ENCODE measurements at regions not wholly inside any gene's neighbourhood (a gene's known extent, or its start where the extent isn't known, plus 50 kb on each side); places are given as distances from the start of the nearest gene placed in this dataset.

DNA sequence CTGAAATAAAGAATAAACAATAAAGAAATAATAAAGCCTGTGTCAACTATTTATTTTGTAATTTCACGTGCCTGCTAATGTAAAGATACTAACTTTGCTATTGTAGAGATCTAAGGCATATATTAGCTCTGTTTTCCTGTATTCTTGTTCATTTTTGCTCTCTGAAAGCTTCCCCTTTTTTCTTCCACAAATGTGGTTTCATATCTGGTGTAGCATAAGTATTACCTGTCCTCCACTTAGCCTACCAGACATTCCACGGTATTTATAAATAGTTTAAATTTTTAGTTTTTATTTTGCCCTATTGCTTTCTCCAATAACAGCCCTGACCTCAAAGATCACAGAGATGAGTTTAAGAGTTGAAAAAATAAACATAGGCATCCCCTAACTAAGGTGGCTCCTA lies 92.6 kb upstream of the ATP2B1 start:
- Mint-ChIP-seq H3K4me1 (ENCODE audit: low read depth) (no peaks in the 10 kb centered on the region), H3K27me3 (ENCODE audit: low read depth) (no peaks in the 10 kb centered on the region), H3K27ac (no peak overlapping the region), H3K9me3 (no peaks in the 10 kb centered on the region), H3K4me3 (no peak overlapping the region), H3K36me3 (ENCODE audit: low read depth) (no peaks in the 10 kb centered on the region)

DNA sequence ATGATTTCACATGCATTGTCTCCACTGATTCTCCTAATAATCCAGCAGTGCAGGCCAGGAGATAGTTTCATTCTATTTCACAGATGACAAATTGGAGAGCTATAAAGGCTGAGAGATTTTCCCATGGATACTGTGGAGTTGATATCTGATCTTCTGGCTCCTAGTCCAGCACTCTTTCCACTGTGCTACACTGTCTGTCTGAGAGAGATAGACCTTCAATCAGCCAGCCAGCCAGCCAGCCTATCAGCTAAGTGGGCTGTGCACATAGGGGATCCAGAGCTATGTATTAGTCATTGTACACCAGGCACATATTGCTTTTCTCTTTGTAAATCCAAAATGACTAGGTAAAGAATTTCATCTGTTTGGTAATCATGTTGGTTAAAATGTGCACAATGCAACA lies 91.8 kb upstream of the ATP2B1 start:
- Mint-ChIP-seq H3K9me3 (no peaks in the 10 kb centered on the region), H3K27me3 (ENCODE audit: low read depth) (no peaks in the 10 kb centered on the region), H3K4me3 (no peak overlapping the region), H3K4me1 (ENCODE audit: low read depth) (no peaks in the 10 kb centered on the region), H3K27ac (no peak overlapping the region), H3K36me3 (ENCODE audit: low read depth) (no peaks in the 10 kb centered on the region)

- Mint-ChIP-seq H3K27me3 (ENCODE audit: low read depth) (no peaks in the 10 kb centered on the region), H3K9me3 (no peaks in the 10 kb centered on the region), H3K4me1 (ENCODE audit: low read depth) (no peaks in the 10 kb centered on the region), H3K27ac (no peak overlapping the region), H3K4me3 (no peak overlapping the region), H3K36me3 (ENCODE audit: low read depth) (no peaks in the 10 kb centered on the region)
Measured at GRCh38 chr12:89799316-89799715, 90.7 kb upstream of the ATP2B1 start.

DNA sequence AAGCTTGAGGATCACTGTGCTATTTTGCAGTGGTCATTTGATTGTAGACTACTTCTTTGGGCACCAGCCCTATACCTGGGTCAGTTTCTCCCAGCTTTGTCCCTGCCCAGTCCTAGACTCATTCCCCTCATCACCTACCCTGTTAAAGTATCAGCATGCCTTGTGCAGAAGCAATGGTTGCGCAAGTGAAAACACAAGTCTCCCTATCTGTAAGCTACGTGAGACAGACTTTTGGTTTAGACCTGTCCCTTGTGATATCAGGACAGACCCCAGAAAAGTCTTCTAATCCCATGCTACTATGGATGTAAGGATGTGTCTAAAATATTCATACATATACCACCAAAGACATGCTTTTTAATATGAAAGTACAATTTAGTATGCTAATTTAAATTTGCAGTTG lies 88.8 kb upstream of the ATP2B1 start:
- Mint-ChIP-seq H3K27me3 (ENCODE audit: low read depth) (no peaks in the 10 kb centered on the region), H3K9me3 (no peaks in the 10 kb centered on the region), H3K4me3 (no peak overlapping the region), H3K4me1 (ENCODE audit: low read depth) (no peaks in the 10 kb centered on the region), H3K27ac (no peak overlapping the region), H3K36me3 (ENCODE audit: low read depth) (no peaks in the 10 kb centered on the region)

GRCh38 chr12:89796798-89797382 lies 88.3 kb upstream of the ATP2B1 start:
- H3K9me3 Mint-ChIP-seq = no peaks in the 10 kb centered on the region
- H3K4me1 Mint-ChIP-seq (ENCODE audit: low read depth) = no peaks in the 10 kb centered on the region
- H3K36me3 Mint-ChIP-seq (ENCODE audit: low read depth) = no peaks in the 10 kb centered on the region
- no peaks in the 10 kb centered on the region for H3K27me3 Mint-ChIP-seq (ENCODE audit: low read depth)
- no peak overlapping the region for H3K27ac Mint-ChIP-seq
- no peak overlapping the region for H3K4me3 Mint-ChIP-seq

- no peaks in the 10 kb centered on the region for H3K4me1 Mint-ChIP-seq (ENCODE audit: low read depth)
- no peaks in the 10 kb centered on the region for H3K36me3 Mint-ChIP-seq (ENCODE audit: low read depth)
- H3K4me3 Mint-ChIP-seq = no peak overlapping the region
- no peak overlapping the region for H3K27ac Mint-ChIP-seq
- H3K9me3 Mint-ChIP-seq = peaks cover 2% of the 10 kb centered on the region
- no peaks in the 10 kb centered on the region for H3K27me3 Mint-ChIP-seq (ENCODE audit: low read depth)
Measured at GRCh38 chr12:89793946-89794345, 85.3 kb upstream of the ATP2B1 start.

DNA sequence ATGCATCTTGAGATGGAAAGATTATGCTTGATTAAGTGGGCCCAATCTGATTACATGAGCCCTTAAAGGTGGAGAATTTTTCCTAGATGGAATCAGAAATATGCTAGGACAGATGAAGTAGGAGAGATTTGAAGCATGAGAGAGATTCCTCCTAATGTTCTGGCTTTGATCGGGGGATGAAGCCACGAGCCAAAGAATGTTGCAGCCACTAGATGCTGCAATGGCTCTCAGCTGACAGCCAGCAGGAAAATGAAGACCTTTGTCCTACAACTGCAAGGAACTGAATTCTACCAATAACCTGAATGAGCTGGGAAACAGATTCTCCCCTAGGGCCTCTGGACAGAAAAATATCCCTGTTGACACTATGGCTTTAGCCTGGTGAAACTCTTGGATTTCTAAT lies 82.6 kb upstream of the ATP2B1 start:
- H3K27me3 Mint-ChIP-seq (ENCODE audit: low read depth) = no peaks in the 10 kb centered on the region
- H3K36me3 Mint-ChIP-seq (ENCODE audit: low read depth) = no peaks in the 10 kb centered on the region
- H3K4me3 Mint-ChIP-seq = no peak overlapping the region
- no peak overlapping the region for H3K27ac Mint-ChIP-seq
- H3K4me1 Mint-ChIP-seq (ENCODE audit: low read depth) = no peaks in the 10 kb centered on the region
- peaks cover 18% of the 10 kb centered on the region for H3K9me3 Mint-ChIP-seq

GRCh38 chr12:89789862-89790261 lies 81.2 kb upstream of the ATP2B1 start:
- H3K27ac Mint-ChIP-seq = no peak overlapping the region

DNA sequence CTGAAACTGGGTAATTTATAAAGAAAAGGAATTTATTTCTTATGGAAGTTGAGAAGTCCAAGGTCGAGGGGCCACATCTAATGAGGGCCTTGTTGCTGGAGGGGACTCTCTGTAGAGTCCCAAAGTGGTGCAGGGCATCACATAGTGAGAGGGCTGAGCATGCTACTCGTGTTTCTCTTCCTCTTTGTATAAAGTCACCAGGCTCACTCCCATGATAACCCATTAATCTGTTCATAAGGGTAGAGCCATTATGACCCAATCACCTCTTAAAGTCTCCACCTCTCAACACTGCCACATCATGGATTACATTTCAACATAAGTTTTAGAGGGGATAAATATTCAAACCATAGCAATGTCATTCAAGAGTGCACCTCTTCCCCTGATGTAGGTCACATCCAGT lies 79.1 kb upstream of the ATP2B1 start:
- H3K27me3 Mint-ChIP-seq (ENCODE audit: low read depth) = no peaks in the 10 kb centered on the region
- H3K4me1 Mint-ChIP-seq (ENCODE audit: low read depth) = no peaks in the 10 kb centered on the region
- no peak overlapping the region for H3K27ac Mint-ChIP-seq
- peaks cover 26% of the 10 kb centered on the region for H3K9me3 Mint-ChIP-seq
- peaks cover 4% of the 10 kb centered on the region for H3K36me3 Mint-ChIP-seq (ENCODE audit: low read depth)
- H3K4me3 Mint-ChIP-seq = no peak overlapping the region

More at GRCh38 chr12:89789862-89790261, 81.2 kb upstream of the ATP2B1 start:
- Mint-ChIP-seq H3K9me3 (peaks cover 26% of the 10 kb centered on the region), H3K4me3 (no peak overlapping the region), H3K27me3 (ENCODE audit: low read depth) (no peaks in the 10 kb centered on the region), H3K36me3 (ENCODE audit: low read depth) (peaks cover 4% of the 10 kb centered on the region), H3K4me1 (ENCODE audit: low read depth) (no peaks in the 10 kb centered on the region)

GRCh38 chr12:89786177-89786810 lies 77.7 kb upstream of the ATP2B1 start:
- Mint-ChIP-seq H3K27me3 (ENCODE audit: low read depth) (no peaks in the 10 kb centered on the region), H3K27ac (no peak overlapping the region), H3K36me3 (ENCODE audit: low read depth) (peaks cover 4% of the 10 kb centered on the region), H3K4me3 (no peak overlapping the region), H3K9me3 (peaks cover 26% of the 10 kb centered on the region), H3K4me1 (ENCODE audit: low read depth) (no peaks in the 10 kb centered on the region)

DNA sequence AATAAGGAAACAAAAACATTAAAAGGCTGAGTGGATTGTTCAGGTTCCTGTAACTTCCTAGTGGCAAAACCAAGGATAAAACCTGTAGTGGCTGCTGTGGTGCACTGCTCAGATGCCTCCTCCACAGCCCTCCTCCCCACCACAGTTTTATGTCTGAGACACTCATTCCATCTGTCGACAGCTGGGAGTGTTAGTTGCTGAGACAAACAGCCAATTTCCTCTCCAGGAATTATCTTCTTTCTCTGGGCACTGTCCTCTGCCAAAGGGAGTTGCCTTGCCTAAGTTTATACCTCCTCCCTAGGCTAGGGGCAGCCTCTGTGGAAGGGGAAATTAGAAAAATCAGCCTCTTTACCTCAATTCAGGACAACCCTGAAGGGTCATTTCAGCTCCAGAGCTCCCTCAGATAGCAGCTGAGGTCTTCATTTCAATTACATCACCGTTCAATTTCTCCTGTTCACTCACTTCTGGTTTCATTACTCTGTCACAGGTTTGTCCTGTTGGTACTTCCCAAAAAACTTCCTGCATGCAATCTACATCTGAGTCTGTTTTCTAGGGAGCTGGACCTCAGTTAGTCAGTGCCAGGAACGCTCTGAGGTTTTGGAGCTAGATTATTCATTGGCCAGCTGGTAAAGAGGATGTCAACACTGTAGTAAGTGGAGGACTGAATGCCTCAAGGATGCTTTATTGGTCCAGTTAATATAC lies 74.9 kb upstream of the ATP2B1 start:
- no peak overlapping the region for H3K4me3 Mint-ChIP-seq
- H3K36me3 Mint-ChIP-seq (ENCODE audit: low read depth) = peaks cover 4% of the 10 kb centered on the region
- H3K4me1 Mint-ChIP-seq (ENCODE audit: low read depth) = no peaks in the 10 kb centered on the region
- no peak overlapping the region for H3K27ac Mint-ChIP-seq
- no peaks in the 10 kb centered on the region for H3K27me3 Mint-ChIP-seq (ENCODE audit: low read depth)
- peaks cover 21% of the 10 kb centered on the region for H3K9me3 Mint-ChIP-seq

DNA sequence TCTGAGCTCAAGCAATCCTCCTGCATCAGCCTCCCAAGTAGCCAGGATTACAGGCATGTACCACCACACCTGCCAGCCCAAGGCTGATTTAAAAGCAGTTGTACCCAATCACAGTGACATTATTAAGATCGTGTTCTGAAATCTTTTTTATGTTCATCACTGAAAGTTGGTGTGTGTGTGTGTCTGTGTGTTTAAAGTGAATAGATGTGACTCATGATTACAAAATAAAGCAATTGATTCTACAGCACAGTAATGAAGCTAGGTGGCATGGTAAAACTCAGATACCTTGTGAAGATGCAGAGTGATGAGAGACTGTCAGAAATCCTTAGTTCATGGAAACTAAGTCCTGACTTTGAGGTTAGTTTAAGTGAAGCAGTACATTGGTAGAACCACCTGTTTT lies 74.2 kb upstream of the ATP2B1 start:
- Mint-ChIP-seq H3K27ac (no peak overlapping the region), H3K36me3 (ENCODE audit: low read depth) (peaks cover 4% of the 10 kb centered on the region), H3K4me1 (ENCODE audit: low read depth) (no peaks in the 10 kb centered on the region), H3K27me3 (ENCODE audit: low read depth) (no peaks in the 10 kb centered on the region), H3K9me3 (peaks cover 21% of the 10 kb centered on the region), H3K4me3 (no peak overlapping the region)

GRCh38 chr12:89781946-89782550 lies 73.4 kb upstream of the ATP2B1 start:
- Mint-ChIP-seq H3K36me3 (ENCODE audit: low read depth) (peaks cover 4% of the 10 kb centered on the region), H3K27ac (no peak overlapping the region), H3K4me3 (no peak overlapping the region), H3K9me3 (peaks cover 16% of the 10 kb centered on the region), H3K4me1 (ENCODE audit: low read depth) (no peaks in the 10 kb centered on the region), H3K27me3 (ENCODE audit: low read depth) (no peaks in the 10 kb centered on the region)

DNA sequence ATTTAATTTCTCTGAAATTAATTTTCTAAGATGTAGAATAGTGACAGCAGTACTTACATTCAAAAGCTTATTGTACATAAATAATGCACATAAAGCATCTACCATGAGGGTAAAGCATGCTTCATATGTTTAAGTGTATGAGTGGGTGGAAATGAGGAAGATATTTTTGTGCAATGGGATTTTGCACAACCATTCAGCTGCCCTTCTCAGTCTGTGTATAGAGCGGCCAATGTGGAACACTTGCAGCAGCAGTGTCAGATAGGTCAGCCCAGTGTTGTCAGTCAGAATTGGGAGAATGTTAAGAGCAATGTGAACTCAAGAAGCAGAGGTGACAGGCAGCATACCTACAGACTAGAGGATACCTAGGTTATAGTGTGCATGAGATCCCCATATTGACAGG lies 72.5 kb upstream of the ATP2B1 start:
- Mint-ChIP-seq H3K4me3 (no peak overlapping the region), H3K27ac (no peak overlapping the region), H3K36me3 (ENCODE audit: low read depth) (peaks cover 4% of the 10 kb centered on the region), H3K9me3 (peaks cover 7% of the 10 kb centered on the region), H3K27me3 (ENCODE audit: low read depth) (no peaks in the 10 kb centered on the region), H3K4me1 (ENCODE audit: low read depth) (no peaks in the 10 kb centered on the region)

DNA sequence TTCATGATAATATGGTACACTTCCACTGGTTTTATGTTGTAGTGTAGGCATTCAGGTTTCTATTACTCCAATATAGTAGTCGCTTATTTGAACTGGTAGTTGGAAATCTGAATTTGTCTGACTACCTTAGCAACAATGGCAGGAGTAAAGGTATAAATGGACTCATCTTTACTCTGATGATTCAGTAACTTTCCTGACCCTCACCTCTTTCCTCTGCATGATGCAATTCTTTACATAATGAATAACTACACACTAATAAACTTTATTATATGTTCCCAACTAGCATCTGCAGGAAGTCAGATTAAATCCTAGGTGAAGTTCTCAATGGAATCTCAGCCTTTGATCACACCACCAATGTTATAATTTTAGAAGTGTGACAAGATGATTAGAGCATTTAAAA lies 70.5 kb upstream of the ATP2B1 start:
- Mint-ChIP-seq H3K4me1 (ENCODE audit: low read depth) (no peaks in the 10 kb centered on the region), H3K27ac (no peak overlapping the region), H3K4me3 (no peak overlapping the region), H3K36me3 (ENCODE audit: low read depth) (no peaks in the 10 kb centered on the region), H3K27me3 (ENCODE audit: low read depth) (no peaks in the 10 kb centered on the region), H3K9me3 (no peaks in the 10 kb centered on the region)

Measured in T-helper 1 cell treated with Interleukin-12 subunit alpha and Interleukin-12 subunit beta and Interleukin-4 antibody, amounts not matched to agents 30 μg/mL and 1 μg/mL, for 36 hours (primary cell).